GM18520 (cell line): ENCODE measurements at regions not wholly inside any gene's neighbourhood (a gene's known extent, or its start where the extent isn't known, plus 50 kb on each side); places are given as distances from the start of the nearest gene placed in this dataset.
A peak's percentile ranks its signal among the peaks of the same experiment; 100 is the strongest.

Source experiments
- ATAC-seq: cut with Tn5 transposase; IDR thresholded peaks from one replicate; pipeline ENCODE4 v1.9.1; 2021; ENCODE audit not compliant: unreplicated experiment

GRCh38 chr1:193365966-193366365 lies 179.6 kb upstream of the B3GALT2 start:
- ATAC-seq: no peak

GRCh38 chr1:193359631-193360030 lies 173.2 kb upstream of the B3GALT2 start:
- ATAC-seq: no peak

- ATAC-seq: no peak
These were observed 172.0 kb upstream of the B3GALT2 start for GRCh38 chr1:193358419-193358818.

GRCh38 chr1:193356249-193356648 lies 169.8 kb upstream of the B3GALT2 start:
- no peak for ATAC-seq

GRCh38 chr1:193355626-193356025 lies 169.2 kb upstream of the B3GALT2 start:
- ATAC-seq: no peak

GRCh38 chr1:193355178-193355577 lies 168.8 kb upstream of the B3GALT2 start:
- no peak for ATAC-seq

- ATAC-seq: no peak
These were observed 162.5 kb upstream of the B3GALT2 start for GRCh38 chr1:193348769-193349535.

- no peak for ATAC-seq
These were observed 161.8 kb upstream of the B3GALT2 start for GRCh38 chr1:193348091-193348768.

GRCh38 chr1:193346085-193346484 lies 159.7 kb upstream of the B3GALT2 start:
- ATAC-seq: no peak

GRCh38 chr1:193342811-193343210 lies 156.4 kb upstream of the B3GALT2 start:
- ATAC-seq: no peak

- no peak for ATAC-seq
These were observed 153.9 kb upstream of the B3GALT2 start for GRCh38 chr1:193340331-193340730.

- ATAC-seq: no peak
These were observed 153.0 kb upstream of the B3GALT2 start for GRCh38 chr1:193339401-193339800.

- ATAC-seq: peak; percentile 48
These were observed 151.8 kb upstream of the B3GALT2 start for GRCh38 chr1:193338194-193338593.

GRCh38 chr1:193335806-193336428 lies 149.5 kb upstream of the B3GALT2 start:
- no peak for ATAC-seq

GRCh38 chr1:193333166-193333565 lies 146.8 kb upstream of the B3GALT2 start:
- ATAC-seq: no peak

GRCh38 chr1:193326296-193326695 lies 139.9 kb upstream of the B3GALT2 start:
- no peak for ATAC-seq

- ATAC-seq: no peak
These were observed 139.4 kb upstream of the B3GALT2 start for GRCh38 chr1:193325771-193326170.

GRCh38 chr1:193325042-193325441 lies 138.6 kb upstream of the B3GALT2 start:
- no peak for ATAC-seq

- no peak for ATAC-seq
These were observed 135.8 kb upstream of the B3GALT2 start for GRCh38 chr1:193322211-193322610.

- no peak for ATAC-seq
These were observed 134.9 kb upstream of the B3GALT2 start for GRCh38 chr1:193321242-193321840.

- no peak for ATAC-seq
These were observed 133.9 kb upstream of the B3GALT2 start for GRCh38 chr1:193320270-193320669.

GRCh38 chr1:193318347-193318746 lies 131.9 kb upstream of the B3GALT2 start:
- ATAC-seq: no peak
